GM19395 (cell line): ENCODE measurements at regions not wholly inside any gene's neighbourhood (a gene's known extent, or its start where the extent isn't known, plus 50 kb on each side); places are given as distances from the start of the nearest gene placed in this dataset.

ENCODE experiments used
- ATAC-seq: cut with Tn5 transposase; IDR thresholded peaks from one replicate; pipeline ENCODE4 v1.9.1; 2021; ENCODE audit warnings: mild to moderate bottlenecking, moderate library complexity; ENCODE audit not compliant: unreplicated experiment

DNA sequence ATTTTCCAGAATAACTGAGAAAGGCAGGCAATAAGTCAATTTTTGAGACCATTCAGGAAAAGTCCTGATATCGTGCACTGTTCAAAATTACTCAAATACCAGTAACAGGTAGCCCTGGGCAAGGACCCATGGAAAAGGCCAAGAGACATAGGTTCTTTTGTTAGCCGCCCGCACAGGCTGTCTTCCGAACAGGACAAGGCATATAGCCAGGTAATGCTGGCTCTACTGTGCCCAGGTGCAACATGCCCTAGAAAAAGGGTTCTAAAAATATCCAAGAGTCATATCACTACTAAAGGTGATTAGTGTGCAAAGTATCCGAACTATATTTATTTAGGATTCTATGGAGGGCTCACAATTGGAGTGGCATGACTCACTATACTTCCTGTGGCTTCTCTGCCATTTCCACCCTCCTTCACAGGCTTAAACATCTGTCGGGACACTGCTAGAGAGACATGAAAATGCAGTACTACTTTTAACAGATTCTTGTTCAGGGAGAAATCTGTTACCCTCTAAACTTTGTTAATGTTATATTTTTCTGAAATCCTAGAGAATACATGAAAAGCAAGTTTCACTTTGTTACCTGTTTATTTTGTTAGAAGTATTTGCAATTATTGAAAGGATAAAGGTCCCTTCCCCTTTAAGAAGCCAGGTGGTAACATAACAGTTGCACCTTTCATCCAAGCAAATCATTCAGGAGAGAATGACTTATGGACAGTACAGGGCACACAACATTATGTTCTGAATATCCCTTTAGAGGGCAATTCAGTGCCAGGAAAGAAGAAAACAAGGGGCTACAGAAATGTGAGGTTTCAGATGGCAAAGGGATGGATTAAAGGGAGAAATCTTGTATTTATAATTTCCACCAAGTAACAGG, 293.3 kb upstream of the THBS1 start:
- ATAC-seq, result no peak

GRCh38 chr15:39290711-39291435, 290.0 kb upstream of the THBS1 start:
- no peak for ATAC-seq

- ATAC-seq, result no peak
Observed at GRCh38 chr15:39291690-39292089, 289.2 kb upstream of the THBS1 start.

GRCh38 chr15:39296955-39297354, 283.9 kb upstream of the THBS1 start:
- peak; percentile 92 for ATAC-seq

DNA sequence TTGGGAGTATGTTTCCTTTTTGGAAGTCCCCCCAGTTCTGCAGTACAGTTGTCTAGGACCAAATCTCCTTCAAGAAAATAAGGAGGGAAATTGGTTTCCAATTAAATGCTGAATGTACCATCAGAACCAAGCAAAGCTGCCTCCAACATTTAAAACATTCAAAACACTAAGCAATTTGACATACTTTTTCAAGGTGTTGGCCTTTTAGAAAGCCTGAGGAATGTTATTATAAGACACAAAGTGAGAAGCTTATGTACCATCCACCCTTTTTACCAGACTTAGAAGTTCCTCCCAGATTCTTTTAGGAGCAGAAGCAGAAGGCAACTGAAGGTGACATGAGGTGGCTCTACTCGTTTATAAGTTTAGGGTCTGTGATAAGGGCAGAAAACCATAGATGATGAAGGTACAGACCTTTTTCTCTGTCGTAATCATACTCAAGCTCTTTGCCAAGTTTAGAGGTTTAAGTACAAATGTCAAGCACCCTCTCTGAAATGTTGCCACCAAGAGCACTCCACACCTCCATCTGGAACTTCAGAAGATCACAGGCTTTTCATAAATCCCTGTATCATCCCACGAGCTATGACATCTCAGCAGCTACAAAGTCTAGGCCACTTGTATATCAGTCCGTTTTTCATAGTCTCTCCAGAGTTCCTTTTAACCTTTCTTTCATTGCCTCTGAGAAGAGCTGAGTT, 282.5 kb upstream of the THBS1 start:
- ATAC-seq, result no peak

DNA sequence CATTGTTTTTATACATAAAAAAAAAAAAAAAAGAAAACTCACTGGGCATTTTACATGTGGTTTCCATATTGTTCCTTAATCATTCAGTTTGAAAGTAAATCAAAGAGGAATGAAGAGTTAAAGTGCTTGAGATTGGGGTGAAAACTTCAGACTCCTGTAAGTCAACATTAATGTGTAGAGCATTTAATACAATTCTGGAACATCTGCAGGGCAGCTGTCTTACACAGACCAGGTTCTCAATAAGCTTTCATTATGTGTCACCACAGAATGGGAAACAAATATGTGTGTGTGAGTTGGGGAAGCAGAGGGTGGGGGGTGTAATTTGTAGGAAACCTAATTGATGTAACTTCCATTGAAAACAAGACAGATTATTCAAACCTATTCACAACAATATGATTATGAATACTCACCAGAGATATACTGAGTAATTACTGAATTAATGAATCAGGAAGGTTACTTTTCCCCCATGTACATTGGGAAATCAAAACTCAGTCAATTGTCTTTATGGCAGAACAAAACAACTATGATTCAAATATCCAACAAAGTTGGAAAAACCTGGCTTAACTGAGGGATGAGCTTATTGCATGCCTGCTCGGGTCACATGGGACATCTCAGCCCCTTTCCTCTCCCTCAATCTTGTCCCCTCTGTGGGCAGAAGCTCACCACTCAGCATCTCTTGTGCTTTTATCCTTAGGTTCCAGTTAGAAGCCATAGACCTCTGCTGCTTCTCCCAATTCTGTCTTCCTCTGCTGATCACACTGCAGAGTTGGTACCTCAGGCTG, 281.2 kb upstream of the THBS1 start:
- no peak for ATAC-seq

GRCh38 chr15:39300451-39301153, 280.3 kb upstream of the THBS1 start:
- no peak for ATAC-seq

DNA sequence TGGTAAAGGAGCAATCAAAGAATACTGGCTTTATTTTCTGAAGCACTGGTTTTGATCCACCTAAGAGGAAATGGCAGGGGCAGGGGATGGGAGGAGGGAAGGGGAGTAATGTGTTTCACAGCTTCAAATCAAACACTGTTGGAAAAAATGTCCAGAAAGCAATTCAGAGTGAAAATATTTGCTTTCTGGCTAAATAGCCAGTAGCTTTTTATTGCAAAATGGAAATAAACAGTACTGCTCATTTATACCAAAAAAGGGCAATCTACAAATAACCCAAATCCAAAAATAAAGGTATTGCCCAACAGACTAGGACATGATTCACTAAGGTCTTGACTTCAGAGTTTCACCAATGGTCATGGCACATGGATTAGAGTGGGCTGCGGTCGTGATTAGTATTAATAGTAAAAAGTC, 279.3 kb upstream of the THBS1 start:
- ATAC-seq, result no peak

DNA sequence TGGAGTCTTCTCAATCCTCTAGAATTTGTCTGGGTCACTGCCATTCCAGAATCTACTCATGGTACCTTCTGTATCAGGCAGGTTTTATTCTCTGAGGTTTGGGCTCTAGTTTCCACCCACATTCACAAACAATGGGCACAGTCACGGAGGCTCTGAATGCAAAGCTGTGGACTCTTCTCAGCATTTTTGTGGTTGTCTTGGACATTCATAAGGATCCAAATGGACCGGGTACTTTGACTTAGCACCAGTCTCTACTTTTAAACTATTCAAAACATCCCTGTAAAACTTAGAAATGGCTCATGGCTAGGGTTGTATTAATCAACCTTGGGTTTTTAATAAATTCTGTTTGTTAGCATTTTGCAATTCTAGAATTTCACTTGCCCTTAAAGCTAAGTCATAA, 277.9 kb upstream of the THBS1 start:
- ATAC-seq, result no peak

DNA sequence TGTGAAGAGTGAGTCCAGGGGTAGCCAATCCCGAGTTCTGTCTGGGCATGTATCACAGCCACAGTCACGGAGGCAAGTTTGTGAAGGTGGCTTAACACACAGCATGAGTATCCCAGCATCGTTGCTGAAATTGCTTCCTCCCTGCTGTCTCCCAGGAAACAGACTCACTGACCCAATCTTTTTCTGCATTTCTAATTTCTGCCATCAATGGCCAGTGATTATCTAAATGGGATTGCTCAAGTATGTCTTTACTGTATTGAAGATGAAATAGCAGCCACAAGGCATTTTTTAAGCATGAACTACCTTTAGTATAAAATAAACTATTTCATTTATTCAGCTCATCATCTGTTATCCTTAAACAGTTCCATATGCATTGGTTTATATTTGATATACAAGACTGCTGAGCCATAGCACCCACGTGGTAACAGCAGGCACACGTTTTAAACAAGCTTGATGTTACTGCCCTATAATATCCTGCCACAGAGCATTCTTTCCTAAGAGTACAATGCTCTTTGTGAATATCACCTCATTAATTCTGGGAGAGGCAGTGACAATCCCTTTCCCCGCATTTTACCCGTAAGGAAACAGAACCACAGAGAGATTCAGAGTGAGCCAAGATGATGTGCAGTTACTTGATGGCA, 276.6 kb upstream of the THBS1 start:
- ATAC-seq, result no peak

GRCh38 chr15:39304931-39305728, 275.7 kb upstream of the THBS1 start:
- no peak for ATAC-seq

- ATAC-seq, result no peak
Observed at GRCh38 chr15:39310633-39311032, 270.2 kb upstream of the THBS1 start.

- ATAC-seq, result peak; percentile 58
Observed at GRCh38 chr15:39312984-39313383, 267.9 kb upstream of the THBS1 start.

GRCh38 chr15:39313467-39313866, 267.4 kb upstream of the THBS1 start:
- ATAC-seq, result no peak

- no peak for ATAC-seq
Observed at GRCh38 chr15:39313881-39314280, 267.0 kb upstream of the THBS1 start.

- ATAC-seq, result no peak
Observed at GRCh38 chr15:39315206-39315850, 265.6 kb upstream of the THBS1 start.

DNA sequence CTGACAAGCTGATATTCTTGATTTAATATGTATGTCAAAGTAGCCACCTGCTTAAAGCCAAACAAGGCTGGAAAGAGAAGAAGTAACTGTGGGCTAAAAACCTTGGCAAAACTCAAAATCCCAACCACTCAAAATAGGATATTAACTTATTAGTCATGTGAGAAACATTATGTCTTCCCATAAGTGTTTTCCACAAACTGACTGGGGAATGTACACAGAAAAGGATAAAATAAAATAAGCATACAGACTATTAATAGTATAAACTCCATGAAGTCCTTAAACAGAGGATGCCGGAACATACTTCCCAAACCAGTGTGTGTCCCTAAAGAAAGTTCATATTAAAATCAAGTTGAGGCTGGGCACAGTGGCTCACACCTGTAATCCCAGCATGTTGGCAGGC, 263.7 kb upstream of the THBS1 start:
- no peak for ATAC-seq

GRCh38 chr15:39318231-39318630, 262.6 kb upstream of the THBS1 start:
- no peak for ATAC-seq
